ENCODE measurements at regions not wholly inside any gene's neighbourhood (a gene's known extent, or its start where the extent isn't known, plus 50 kb on each side); places are given as distances from the start of the nearest gene placed in this dataset.
"Not testable (repeated sequence)": the region's sequence is repeated elsewhere in the genome, so short reads cannot be mapped to it uniquely, and the experiment has no call there.

DNA sequence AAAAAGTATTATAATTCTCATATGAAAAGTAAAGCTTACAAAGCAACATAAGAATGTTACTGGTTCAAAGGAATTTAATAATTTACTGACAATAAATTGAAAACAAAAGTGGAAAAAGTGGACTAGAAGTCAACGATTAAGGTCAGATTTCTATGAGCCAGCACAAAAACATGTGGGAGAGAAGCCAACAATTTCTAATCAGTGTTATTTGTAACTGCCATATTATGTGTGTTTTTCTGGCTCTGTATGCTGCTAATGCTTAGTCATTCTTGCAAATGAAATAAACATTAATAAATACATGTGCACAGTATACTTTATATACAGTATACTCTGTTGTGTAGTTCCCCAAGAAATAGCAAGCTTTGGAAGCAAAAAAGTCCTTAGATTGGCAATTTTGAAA lies 301.3 kb upstream of the RGPD4 start:
- no peak overlapping the region for H3K27ac ChIP-seq (replicated peaks in 1 of 4)
- WGBS: 53% methylated on average over 1 of the region's 1 CpG
- TF ChIP-seq CTCF (IDR thresholded peaks at IDR 0.05) (no peak), POLR2AphosphoS5 (IDR thresholded peaks at IDR 0.05) (no peak), EP300 (IDR thresholded peaks at IDR 0.05) (no peak), POLR2A (IDR thresholded peaks at IDR 0.05; ENCODE audit: low read depth) (no peak)
- intact Hi-C loops (cut with DNase I): no loop called here
- H3K27me3 ChIP-seq: no peaks in the 10 kb centered on the region
- no peaks in the 10 kb centered on the region for H3K4me1 ChIP-seq
- no peak for DNase-seq (ENCODE audit: extremely low spot score)
- no peak overlapping the region for H3K4me3 ChIP-seq
- peaks cover 0 to 4% (median under 1%) of the 10 kb centered on the region in 4 donors for H3K9me3 ChIP-seq
- H3K36me3 ChIP-seq: no peaks in the 10 kb centered on the region

- Histone ChIP-seq H3K27me3 (no peaks in the 10 kb centered on the region), H3K4me3 (no peak overlapping the region), H3K27ac (replicated peaks in 1 of 4) (no peak overlapping the region), H3K9me3 (peaks cover 0 to 4% (median 0%) of the 10 kb centered on the region in 4 donors), H3K36me3 (no peaks in the 10 kb centered on the region), H3K4me1 (no peaks in the 10 kb centered on the region)
- DNase-seq (ENCODE audit: extremely low spot score): no peak
- TF ChIP-seq POLR2A (IDR thresholded peaks at IDR 0.05; ENCODE audit: low read depth) (no peak), POLR2AphosphoS5 (IDR thresholded peaks at IDR 0.05) (no peak), EP300 (IDR thresholded peaks at IDR 0.05) (no peak), CTCF (IDR thresholded peaks at IDR 0.05) (no peak)
- 38% methylated on average over 1 of the region's 1 CpG for WGBS
- intact Hi-C loops (cut with DNase I): no loop called here
These were observed 297.5 kb upstream of the RGPD4 start for GRCh38 chr2:107529146-107529545.

DNA sequence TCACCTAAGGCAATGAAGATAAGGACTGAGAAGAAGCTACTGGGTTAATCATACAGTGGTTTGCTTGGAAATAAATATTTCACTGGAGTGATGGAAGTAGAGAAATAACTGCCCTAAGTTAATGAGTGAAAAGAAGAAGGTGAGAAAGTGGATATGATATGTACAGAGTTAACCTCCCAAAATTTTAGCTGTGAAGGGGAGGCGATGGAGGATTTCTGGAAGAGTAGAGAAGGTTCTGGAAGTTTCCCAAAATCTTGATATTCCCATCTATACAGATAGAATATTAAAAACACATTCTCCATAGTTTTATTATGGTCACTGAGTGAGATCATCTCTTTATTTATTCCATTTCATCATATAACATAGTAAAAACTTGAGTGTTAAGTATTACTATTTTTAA lies 296.6 kb upstream of the RGPD4 start:
- intact Hi-C loops (cut with DNase I): no loop called here
- Histone ChIP-seq H3K27ac (replicated peaks in 1 of 4) (no peak overlapping the region), H3K27me3 (no peaks in the 10 kb centered on the region), H3K9me3 (peaks cover 0 to 4% (median 0%) of the 10 kb centered on the region in 4 donors), H3K4me3 (no peak overlapping the region), H3K36me3 (no peaks in the 10 kb centered on the region), H3K4me1 (no peaks in the 10 kb centered on the region)
- DNase-seq (ENCODE audit: extremely low spot score): no peak
- TF ChIP-seq EP300 (IDR thresholded peaks at IDR 0.05): no peak
- no peak for TF ChIP-seq CTCF (IDR thresholded peaks at IDR 0.05)
- no peak for TF ChIP-seq POLR2A (IDR thresholded peaks at IDR 0.05; ENCODE audit: low read depth)
- no peak for TF ChIP-seq POLR2AphosphoS5 (IDR thresholded peaks at IDR 0.05)
- WGBS: 65% methylated on average over 1 of the region's 1 CpG

DNA sequence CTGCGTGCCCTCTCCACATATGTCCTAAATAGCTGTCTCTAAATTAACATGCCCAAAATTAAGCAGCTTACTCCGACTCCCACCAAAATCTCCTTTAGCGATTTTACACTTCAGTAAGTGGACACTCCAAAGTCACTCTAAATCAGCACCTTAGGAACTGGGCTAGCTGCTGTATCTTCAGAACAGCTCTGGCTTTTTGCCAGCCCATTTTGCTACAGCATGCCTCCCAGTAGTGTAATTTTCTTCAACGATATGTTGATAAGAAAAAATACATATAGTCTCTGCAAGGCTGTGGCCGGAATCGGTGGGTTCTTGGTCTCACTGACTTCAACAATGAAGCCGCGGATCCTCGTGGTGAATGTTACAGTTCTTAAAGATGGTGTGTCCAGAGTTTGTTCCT lies 291.8 kb upstream of the RGPD4 start:
- Histone ChIP-seq H3K9me3 (no peaks in the 10 kb centered on the region), H3K4me1 (no peaks in the 10 kb centered on the region), H3K27me3 (no peaks in the 10 kb centered on the region), H3K4me3 (no peak overlapping the region), H3K36me3 (no peaks in the 10 kb centered on the region), H3K27ac (replicated peaks in 1 of 4) (no peak overlapping the region)
- no peak for DNase-seq (ENCODE audit: extremely low spot score)
- WGBS: 97% methylated on average over 9 of the region's 9 CpGs
- TF ChIP-seq EP300 (IDR thresholded peaks at IDR 0.05) (no peak), POLR2AphosphoS5 (IDR thresholded peaks at IDR 0.05) (no peak), POLR2A (IDR thresholded peaks at IDR 0.05; ENCODE audit: low read depth) (no peak), CTCF (IDR thresholded peaks at IDR 0.05) (no peak)
- intact Hi-C loops (cut with DNase I): no loop called here

DNA sequence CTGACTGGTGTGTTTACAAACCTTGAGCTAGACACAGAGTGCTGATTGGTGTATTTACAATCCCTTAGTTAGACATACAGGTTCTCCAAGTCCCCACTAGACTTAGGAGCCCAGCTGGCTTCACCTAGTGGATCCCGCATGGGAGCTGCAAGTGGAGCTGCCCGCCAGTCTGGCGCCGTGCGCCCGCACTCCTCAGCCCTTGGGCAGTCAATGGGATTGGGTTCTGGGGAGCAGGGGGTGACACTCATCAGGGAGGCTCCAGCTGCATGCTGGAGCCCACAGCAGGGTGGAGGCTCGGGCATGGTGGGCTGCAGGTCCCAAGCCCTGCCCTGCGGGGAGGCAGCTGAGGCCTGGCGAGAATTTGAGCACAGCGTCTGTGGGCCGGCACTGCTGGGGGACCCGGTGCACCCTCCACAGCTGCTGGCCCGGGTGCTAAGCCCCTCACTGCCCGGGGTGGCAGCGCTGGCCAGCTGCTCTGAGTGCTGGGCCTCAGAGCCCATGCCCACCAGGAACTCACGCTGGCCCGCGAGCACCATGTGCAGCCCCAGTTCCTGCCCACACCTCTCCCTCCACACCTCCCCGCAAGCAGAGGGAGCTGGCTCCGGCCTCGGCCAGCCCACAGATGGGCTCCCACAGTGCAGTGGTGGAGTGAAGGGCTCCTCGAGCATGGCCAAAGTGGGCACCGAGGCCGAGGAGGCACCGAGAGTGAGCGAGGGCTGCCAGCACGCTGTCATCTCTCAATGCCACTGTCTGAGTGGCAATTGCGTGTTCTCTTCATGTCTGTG lies 290.6 kb upstream of the RGPD4 start:
- intact Hi-C loops (cut with DNase I): not testable (repeated sequence)

More for the DNA sequence above, 290.6 kb upstream of the RGPD4 start:
- H3K36me3 ChIP-seq; H3K27ac ChIP-seq (replicated peaks in 1 of 4); H3K27me3 ChIP-seq; H3K9me3 ChIP-seq; H3K4me3 ChIP-seq; DNase-seq (ENCODE audit: extremely low spot score); H3K4me1 ChIP-seq: not testable (repeated sequence)
- WGBS: 80% methylated on average over 10 of the region's 28 CpGs

Measured in esophagus muscularis mucosa (tissue), 4 donors.